GM23248 (cell line): ENCODE measurements at regions not wholly inside any gene's neighbourhood (a gene's known extent, or its start where the extent isn't known, plus 50 kb on each side); places are given as distances from the start of the nearest gene placed in this dataset.

Experiments used
- DNase-seq: peaks from one replicate; pipeline ENCODE4 v3.0.0-alpha.2; 2015
- H2AFZ ChIP-seq: fragments of 200-600 bp; sonication (generic); 2 replicates; pipeline ENCODE4 v1.6.1; 2016; ENCODE audit warnings: antibody characterized with exemption
- H3F3A ChIP-seq: fragments of 200-600 bp; sonication (generic); 2 replicates; pipeline ENCODE4 v1.6.1; 2016; ENCODE audit warnings: mild to moderate bottlenecking, antibody characterized with exemption, mixed run types; ENCODE audit not compliant: insufficient read depth
- H3K27ac ChIP-seq: fragments of 200-600 bp; sonication (generic); 2 replicates; pipeline ENCODE4 v1.5.1; 2016; ENCODE audit warnings: mild to moderate bottlenecking
- H3K27me3 ChIP-seq: fragments of 200-600 bp; sonication (generic); replicated peaks from 2 replicates; pipeline ENCODE4 v1.6.1; 2016; ENCODE audit warnings: mild to moderate bottlenecking; ENCODE audit not compliant: insufficient read depth
- H3K36me3 ChIP-seq: fragments of 200-600 bp; sonication (generic); 2 replicates; pipeline ENCODE4 v1.6.1; 2016; ENCODE audit warnings: low read depth, mild to moderate bottlenecking
- H3K4me1 ChIP-seq: fragments of 200-600 bp; sonication (generic); 2 replicates; pipeline ENCODE4 v1.6.1; 2016; ENCODE audit warnings: mild to moderate bottlenecking; ENCODE audit not compliant: insufficient read depth
- H3K4me2 ChIP-seq: fragments of 200-600 bp; sonication (generic); one replicate; pipeline ENCODE4 v1.6.1; 2016; ENCODE audit warnings: mild to moderate bottlenecking; ENCODE audit not compliant: unreplicated experiment
- H3K4me3 ChIP-seq: fragments of 200-600 bp; sonication (generic); 2 replicates; pipeline ENCODE4 v1.5.1; 2016; ENCODE audit warnings: mild to moderate bottlenecking
- H3K79me2 ChIP-seq: fragments of 200-600 bp; sonication (generic); 2 replicates; pipeline ENCODE4 v1.6.1; 2016; ENCODE audit warnings: mild to moderate bottlenecking; ENCODE audit not compliant: insufficient read depth
- H3K9ac ChIP-seq: fragments of 200-600 bp; sonication (generic); 2 replicates; pipeline ENCODE4 v1.6.1; 2016; ENCODE audit warnings: mild to moderate bottlenecking
- H3K9me2 ChIP-seq: fragments of 200-600 bp; sonication (generic); 2 replicates; pipeline ENCODE4 v1.6.1; 2016; ENCODE audit warnings: mixed run types, mild to moderate bottlenecking, moderate library complexity; ENCODE audit not compliant: insufficient read depth
- H3K9me3 ChIP-seq: fragments of 200-600 bp; sonication (generic); one replicate; pipeline ENCODE4 v1.6.1; 2017; ENCODE audit warnings: low read depth
- H4K20me1 ChIP-seq: fragments of 200-600 bp; sonication (generic); 2 replicates; pipeline ENCODE4 v1.6.0; 2016; ENCODE audit not compliant: insufficient read depth
- EZH2 ChIP-seq: fragments of 200-600 bp; sonication (generic); IDR thresholded peaks from 2 replicates; pipeline ENCODE4 v1.6.1; 2018; ENCODE audit warnings: antibody characterized with exemption, mild to moderate bottlenecking; ENCODE audit not compliant: insufficient read depth, poor library complexity, severe bottlenecking
- EZH2phosphoT487 ChIP-seq: fragments of 200-600 bp; sonication (generic); IDR thresholded peaks from 2 replicates; pipeline ENCODE4 v1.6.1; 2018; ENCODE audit warnings: antibody characterized with exemption, moderate library complexity, mild to moderate bottlenecking, low read depth; ENCODE audit not compliant: insufficient read depth
- WGBS, 2 experiments: methylation state at CpG; one replicate each; pipeline ENCODE4 v1.1.6; 2015 to 2017; ENCODE audit warnings: low lambda C conversion rate in 2 of 2, low coverage in 1 of 2; ENCODE audit errors: missing lambda C conversion rate in 2 of 2; 5-methylcytosine and 5-hydroxymethylcytosine counted together
- in situ Hi-C: fragments of 300-500 bp; cut with MboI; formaldehyde crosslinking; loops from 2 replicates; pipeline ENCODE4 v1.15.0; 2020

DNA sequence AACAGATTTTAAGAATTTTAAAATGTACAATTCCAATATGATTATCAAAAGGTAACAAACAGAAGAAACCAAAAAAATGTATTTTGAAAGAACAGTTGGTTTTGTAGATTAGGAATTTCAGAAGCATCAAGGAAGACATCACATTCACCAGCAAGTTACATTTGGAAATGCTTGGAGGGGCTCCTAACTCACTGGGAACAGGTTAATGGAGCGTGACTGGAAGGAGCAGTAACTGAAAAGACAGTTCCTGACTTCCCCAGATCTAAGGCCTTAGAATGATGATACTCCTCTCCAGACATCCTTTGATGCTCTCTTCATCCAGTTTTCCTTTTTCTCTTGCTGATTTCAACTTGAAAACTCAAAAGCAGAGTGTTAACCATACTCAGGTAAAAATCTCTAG lies 220.0 kb upstream of the EGLN3 start:
- Histone ChIP-seq H2AFZ (no peak overlapping the region), H3K9me3 (no peaks in the 10 kb centered on the region), H3K36me3 (no peaks in the 10 kb centered on the region), H3K79me2 (no peaks in the 10 kb centered on the region), H3K4me2 (no peak overlapping the region), H3K4me3 (no peak overlapping the region), H3F3A (no peaks in the 10 kb centered on the region), H4K20me1 (no peaks in the 10 kb centered on the region), H3K9me2 (no peaks in the 10 kb centered on the region), H3K27me3 (peaks cover 17% of the 10 kb centered on the region; the same call in 1 of the 2 replicates), H3K9ac (no peak overlapping the region), H3K4me1 (no peaks in the 10 kb centered on the region), H3K27ac (no peak overlapping the region)
- TF ChIP-seq EZH2phosphoT487, result no peak
- TF ChIP-seq EZH2, result no peak
- DNase-seq, result no peak
- in situ Hi-C loops, result no loop called here
- WGBS, 2 experiments, result 48 to 59% methylated on average over 1 of the region's 1 CpG

GRCh38 chr14:34169561-34169960 lies 218.7 kb upstream of the EGLN3 start:
- H3K9ac ChIP-seq, result no peak overlapping the region
- TF ChIP-seq EZH2phosphoT487, result no peak
- TF ChIP-seq EZH2, result no peak
- no peak overlapping the region for H3K27ac ChIP-seq
- H3K4me3 ChIP-seq, result no peak overlapping the region
- no peaks in the 10 kb centered on the region for H3K9me3 ChIP-seq
- no peaks in the 10 kb centered on the region for H4K20me1 ChIP-seq
- peaks cover 17% of the 10 kb centered on the region; the same call in 1 of the 2 replicates for H3K27me3 ChIP-seq
- no peaks in the 10 kb centered on the region for H3K4me1 ChIP-seq
- in situ Hi-C loops, result no loop called here
- no peak overlapping the region for H2AFZ ChIP-seq
- H3F3A ChIP-seq, result no peaks in the 10 kb centered on the region
- no peaks in the 10 kb centered on the region for H3K79me2 ChIP-seq
- H3K9me2 ChIP-seq, result no peaks in the 10 kb centered on the region
- H3K36me3 ChIP-seq, result no peaks in the 10 kb centered on the region
- 24 to 32% methylated on average over 3 of the region's 3 CpGs for WGBS, 2 experiments
- no peak for DNase-seq
- H3K4me2 ChIP-seq, result no peak overlapping the region

GRCh38 chr14:34168656-34169055 lies 217.8 kb upstream of the EGLN3 start:
- no peaks in the 10 kb centered on the region for H3F3A ChIP-seq
- no peaks in the 10 kb centered on the region for H3K9me3 ChIP-seq
- no peaks in the 10 kb centered on the region for H4K20me1 ChIP-seq
- H3K4me2 ChIP-seq, result no peak overlapping the region
- no peak overlapping the region for H3K4me3 ChIP-seq
- no peaks in the 10 kb centered on the region for H3K9me2 ChIP-seq
- no peaks in the 10 kb centered on the region for H3K36me3 ChIP-seq
- DNase-seq, result no peak
- H3K27ac ChIP-seq, result no peak overlapping the region
- peaks cover 17% of the 10 kb centered on the region; the same call in 1 of the 2 replicates for H3K27me3 ChIP-seq
- no peaks in the 10 kb centered on the region for H3K79me2 ChIP-seq
- no peaks in the 10 kb centered on the region for H3K4me1 ChIP-seq
- in situ Hi-C loops, result no loop called here
- 58 to 60% methylated on average over 8 of the region's 8 CpGs for WGBS, 2 experiments
- no peak for TF ChIP-seq EZH2phosphoT487
- TF ChIP-seq EZH2, result no peak
- H3K9ac ChIP-seq, result no peak overlapping the region
- no peak overlapping the region for H2AFZ ChIP-seq

DNA sequence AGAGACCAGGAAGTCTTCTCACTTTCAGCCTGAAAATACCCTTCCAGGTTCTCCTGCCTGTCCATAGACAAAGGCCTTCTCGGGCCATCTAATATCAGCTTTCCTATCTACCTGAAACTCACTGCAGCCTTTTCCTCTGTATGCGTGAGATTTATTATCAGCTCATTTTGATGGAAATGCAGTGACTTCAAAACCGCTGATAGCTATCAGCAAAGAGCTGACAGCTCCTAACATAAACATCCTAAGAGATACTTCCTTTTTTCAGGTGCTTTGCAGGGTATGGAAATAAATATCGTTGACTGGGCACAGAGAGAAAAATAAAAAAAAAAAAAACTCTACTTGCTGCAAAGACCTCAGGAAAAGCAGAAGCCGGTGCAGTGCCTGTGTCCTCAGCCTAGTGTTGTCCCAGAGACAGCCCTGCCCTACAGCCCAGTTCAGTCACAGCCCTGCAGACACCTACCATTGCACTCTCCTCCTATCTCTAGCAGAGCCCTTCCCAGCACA lies 215.0 kb upstream of the EGLN3 start:
- H3K36me3 ChIP-seq, result no peaks in the 10 kb centered on the region
- H3K79me2 ChIP-seq, result no peaks in the 10 kb centered on the region
- DNase-seq, result no peak
- H3K27ac ChIP-seq, result no peak overlapping the region
- no peaks in the 10 kb centered on the region for H3K9me2 ChIP-seq
- no peak overlapping the region for H3K4me2 ChIP-seq
- H3K9ac ChIP-seq, result no peak overlapping the region
- no peaks in the 10 kb centered on the region for H3K4me1 ChIP-seq
- H2AFZ ChIP-seq, result no peak overlapping the region
- peaks cover 6% of the 10 kb centered on the region; the same call in 1 of the 2 replicates for H3K27me3 ChIP-seq
- no peaks in the 10 kb centered on the region for H3F3A ChIP-seq
- TF ChIP-seq EZH2 (no peak), EZH2phosphoT487 (no peak)
- H3K9me3 ChIP-seq, result no peaks in the 10 kb centered on the region
- in situ Hi-C loops, result no loop called here
- H4K20me1 ChIP-seq, result no peaks in the 10 kb centered on the region
- H3K4me3 ChIP-seq, result no peak overlapping the region
- WGBS, 2 experiments, result 42 to 44% methylated on average over 5 of the region's 5 CpGs
